ENCODE measurements at regions not wholly inside any gene's neighbourhood (a gene's known extent, or its start where the extent isn't known, plus 50 kb on each side); places are given as distances from the start of the nearest gene placed in this dataset.

- TF ChIP-seq CTCF (conservative IDR thresholded peaks at IDR 0.05; ENCODE audit: low read depth, low read length) = no peak
- Histone ChIP-seq H3K4me3 (IDR thresholded peaks at IDR 0.05; ENCODE audit: insufficient read depth, low read depth, low read length) (no peak overlapping the region), H3K36me3 (ENCODE audit: insufficient read depth) (no peaks in the 10 kb centered on the region), H4K20me1 (ENCODE audit: insufficient read depth) (no peaks in the 10 kb centered on the region), H3K79me2 (ENCODE audit: insufficient read depth, low read depth) (no peaks in the 10 kb centered on the region), H3K4me2 (no peak overlapping the region), H3K9ac (no peak overlapping the region), H3K27ac (no peak overlapping the region), H2AFZ (ENCODE audit: low read depth) (no peak overlapping the region), H3K27me3 (ENCODE audit: insufficient read depth, low read depth) (no peaks in the 10 kb centered on the region), H3K4me1 (ENCODE audit: low read depth, poor library complexity, severe bottlenecking) (no peaks in the 10 kb centered on the region)
These were observed 76.7 kb upstream of the HS3ST1 start for GRCh38 chr4:11505221-11505971.

- Histone ChIP-seq H3K27me3 (ENCODE audit: insufficient read depth, low read depth) (no peaks in the 10 kb centered on the region), H4K20me1 (ENCODE audit: insufficient read depth) (no peaks in the 10 kb centered on the region), H3K9ac (no peak overlapping the region), H2AFZ (ENCODE audit: low read depth) (no peak overlapping the region), H3K36me3 (ENCODE audit: insufficient read depth) (no peaks in the 10 kb centered on the region), H3K79me2 (ENCODE audit: insufficient read depth, low read depth) (no peaks in the 10 kb centered on the region), H3K27ac (no peak overlapping the region), H3K4me3 (IDR thresholded peaks at IDR 0.05; ENCODE audit: insufficient read depth, low read depth, low read length) (no peak overlapping the region), H3K4me2 (no peak overlapping the region), H3K4me1 (ENCODE audit: low read depth, poor library complexity, severe bottlenecking) (no peaks in the 10 kb centered on the region)
- TF ChIP-seq CTCF (conservative IDR thresholded peaks at IDR 0.05; ENCODE audit: low read depth, low read length) = no peak
These were observed 74.5 kb upstream of the HS3ST1 start for GRCh38 chr4:11503166-11503565.

GRCh38 chr4:11497972-11498371 lies 69.3 kb upstream of the HS3ST1 start:
- Histone ChIP-seq H3K27ac (no peak overlapping the region), H2AFZ (ENCODE audit: low read depth) (no peak overlapping the region)

GRCh38 chr4:11497212-11497806 lies 68.6 kb upstream of the HS3ST1 start:
- Histone ChIP-seq H4K20me1 (ENCODE audit: insufficient read depth) (no peaks in the 10 kb centered on the region), H3K36me3 (ENCODE audit: insufficient read depth) (no peaks in the 10 kb centered on the region), H3K27me3 (ENCODE audit: insufficient read depth, low read depth) (no peaks in the 10 kb centered on the region), H3K4me3 (IDR thresholded peaks at IDR 0.05; ENCODE audit: insufficient read depth, low read depth, low read length) (no peak overlapping the region), H2AFZ (ENCODE audit: low read depth) (no peak overlapping the region), H3K4me2 (no peak overlapping the region), H3K79me2 (ENCODE audit: insufficient read depth, low read depth) (no peaks in the 10 kb centered on the region), H3K27ac (no peak overlapping the region), H3K4me1 (ENCODE audit: low read depth, poor library complexity, severe bottlenecking) (peaks cover 5% of the 10 kb centered on the region), H3K9ac (no peak overlapping the region)
- no peak for TF ChIP-seq CTCF (conservative IDR thresholded peaks at IDR 0.05; ENCODE audit: low read depth, low read length)

More at GRCh38 chr4:11497972-11498371, 69.3 kb upstream of the HS3ST1 start:
- no peak for TF ChIP-seq CTCF (conservative IDR thresholded peaks at IDR 0.05; ENCODE audit: low read depth, low read length)
- peaks cover 5% of the 10 kb centered on the region for H3K4me1 ChIP-seq (ENCODE audit: low read depth, poor library complexity, severe bottlenecking)
- no peaks in the 10 kb centered on the region for H3K79me2 ChIP-seq (ENCODE audit: insufficient read depth, low read depth)
- H3K9ac ChIP-seq = no peak overlapping the region
- H3K27me3 ChIP-seq (ENCODE audit: insufficient read depth, low read depth) = no peaks in the 10 kb centered on the region
- H4K20me1 ChIP-seq (ENCODE audit: insufficient read depth) = no peaks in the 10 kb centered on the region
- H3K36me3 ChIP-seq (ENCODE audit: insufficient read depth) = no peaks in the 10 kb centered on the region
- H3K4me2 ChIP-seq = no peak overlapping the region
- H3K4me3 ChIP-seq (IDR thresholded peaks at IDR 0.05; ENCODE audit: insufficient read depth, low read depth, low read length) = no peak overlapping the region

Data from KMS-11 (cell line).